CD4-positive, alpha-beta T cell treated with Interleukin-12 subunit alpha and Interleukin-12 subunit beta, for 1 hour (primary cell): ENCODE measurements at regions not wholly inside any gene's neighbourhood (a gene's known extent, or its start where the extent isn't known, plus 50 kb on each side); places are given as distances from the start of the nearest gene placed in this dataset.

Source experiments
- DNase-seq: peaks from one replicate; pipeline ENCODE4 v3.0.0-alpha.2; 2020

DNA sequence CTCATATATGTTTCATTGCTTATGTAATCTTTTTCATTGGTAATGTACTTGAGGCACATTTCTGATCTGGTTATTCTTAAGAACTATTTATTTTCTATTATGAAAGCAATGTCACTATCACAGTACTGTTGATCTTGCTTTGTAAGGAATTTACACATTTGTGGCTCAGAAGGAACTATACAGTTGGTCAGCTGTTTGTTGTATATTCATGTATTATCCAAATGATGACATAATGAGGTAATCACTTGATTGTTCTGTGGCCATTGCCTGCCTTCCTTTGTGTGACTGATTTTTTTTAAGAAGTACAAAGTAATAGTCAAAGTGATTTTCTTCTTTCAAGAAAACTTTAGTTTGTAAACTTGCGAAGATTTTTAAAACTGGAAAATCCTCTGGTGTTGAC is 399.9 kb downstream of the TMEM161B start:
- no peak for DNase-seq

DNA sequence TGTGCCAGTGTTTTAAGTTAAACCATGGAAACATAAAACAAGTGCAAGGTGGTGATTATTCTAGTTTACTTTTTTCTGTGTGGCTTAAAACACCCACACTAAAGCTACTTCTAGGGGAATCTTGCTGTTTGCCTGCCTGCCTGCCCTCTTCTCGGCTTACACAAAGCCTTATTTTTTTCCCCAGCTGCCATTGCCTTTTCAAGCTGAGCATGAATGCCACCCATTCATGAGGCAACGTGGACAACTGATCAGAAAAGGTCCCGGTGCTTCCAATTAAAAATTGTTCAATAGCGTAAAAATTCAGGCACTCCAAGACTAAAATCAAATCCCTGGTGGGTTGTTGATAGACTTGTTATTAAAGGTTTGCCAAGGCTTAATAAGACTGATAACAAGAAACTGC is 401.4 kb downstream of the TMEM161B start:
- DNase-seq, result no peak

DNA sequence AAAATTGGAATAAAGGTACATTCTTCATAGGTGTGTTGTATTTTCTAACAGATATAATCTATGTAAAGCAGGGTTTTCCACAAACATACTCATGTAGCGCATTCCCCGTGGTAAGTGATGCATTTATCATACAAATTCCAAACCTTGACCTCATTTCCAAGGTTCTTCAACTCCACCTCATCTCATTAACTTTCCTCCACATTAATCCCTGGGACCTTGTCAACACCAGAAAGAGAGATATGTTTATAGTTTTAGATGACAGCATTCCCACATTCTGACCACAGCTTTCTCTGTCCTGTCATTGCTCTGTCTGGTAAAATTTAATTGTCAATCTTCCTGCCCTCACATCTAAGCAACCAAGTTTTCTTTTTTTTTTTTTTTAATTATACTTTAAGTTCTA is 415.1 kb downstream of the TMEM161B start:
- no peak for DNase-seq

DNA sequence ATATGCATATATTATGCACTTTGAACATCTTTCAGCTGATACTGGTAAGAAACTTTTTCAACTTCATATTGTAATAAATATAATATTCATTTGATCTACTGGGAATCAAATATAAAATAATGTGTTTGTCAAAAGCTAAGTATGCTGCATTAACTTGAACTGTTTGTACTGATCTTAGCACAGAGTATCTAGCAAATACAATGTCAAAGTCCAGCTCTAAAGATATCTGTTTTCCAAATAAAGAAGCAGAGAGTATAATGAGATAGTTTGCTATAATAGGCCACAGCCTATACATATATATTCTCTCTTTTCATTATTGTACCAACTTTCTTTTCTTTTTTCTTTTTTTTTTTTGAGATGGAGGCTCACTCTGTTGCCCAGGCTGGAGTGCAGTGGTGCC is 417.0 kb downstream of the TMEM161B start:
- no peak for DNase-seq

DNA sequence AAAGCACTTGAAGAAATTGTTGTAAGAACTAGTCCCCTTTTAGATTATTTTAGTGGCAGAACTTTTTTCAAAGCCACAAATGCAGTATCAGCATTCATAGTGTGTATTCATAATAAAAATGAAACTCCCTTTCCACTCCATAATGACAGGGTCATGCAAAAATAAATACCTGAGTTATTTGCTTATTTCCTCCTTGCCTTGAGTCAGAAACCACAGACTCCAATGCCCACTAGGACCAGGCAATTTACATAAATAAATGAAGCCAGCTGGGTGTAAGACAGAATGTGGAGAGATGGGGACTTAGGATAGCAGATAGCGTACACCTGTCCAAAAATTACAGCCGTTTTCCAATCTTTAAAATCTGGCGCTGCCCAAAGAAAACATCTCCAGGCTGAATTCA is 417.8 kb downstream of the TMEM161B start:
- DNase-seq, result no peak

DNA sequence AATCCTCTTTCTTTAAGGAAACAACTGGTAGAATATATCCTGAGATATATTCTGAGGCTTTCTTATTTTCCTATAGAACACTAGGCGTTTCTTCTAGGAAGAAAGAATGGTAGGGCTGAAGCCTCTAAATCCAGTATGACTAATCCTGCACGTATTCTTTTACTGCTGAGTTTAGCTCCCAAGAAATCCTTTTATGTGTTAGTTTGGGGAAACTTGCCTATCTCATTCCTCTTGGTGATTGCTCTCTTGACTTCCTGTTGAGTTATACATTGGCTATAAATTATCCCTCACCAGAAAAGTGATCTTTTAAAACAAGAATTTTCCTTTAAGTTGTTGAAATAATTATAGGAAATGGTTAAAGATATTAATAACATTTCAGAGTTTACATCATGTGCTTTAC is 422.9 kb downstream of the TMEM161B start:
- DNase-seq, result no peak

DNA sequence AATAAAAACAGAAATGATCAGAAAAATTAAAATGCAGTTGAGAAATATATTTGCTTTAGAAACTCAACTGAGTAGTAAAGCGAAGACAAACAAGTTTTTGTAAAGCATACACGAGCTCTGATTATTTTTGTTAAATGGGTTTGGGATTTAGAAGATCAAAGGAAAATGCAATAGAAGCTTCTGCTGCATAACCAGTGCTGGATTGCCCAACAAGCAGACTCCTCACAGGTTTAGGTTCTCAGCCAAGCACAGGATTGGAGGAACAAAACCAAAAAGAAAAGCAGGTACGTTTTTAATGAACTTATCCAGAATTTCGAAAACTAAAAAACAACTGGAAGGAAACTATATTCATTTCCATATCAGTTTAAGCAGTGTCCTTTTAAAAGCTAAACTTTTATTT is 423.8 kb downstream of the TMEM161B start:
- no peak for DNase-seq

DNA sequence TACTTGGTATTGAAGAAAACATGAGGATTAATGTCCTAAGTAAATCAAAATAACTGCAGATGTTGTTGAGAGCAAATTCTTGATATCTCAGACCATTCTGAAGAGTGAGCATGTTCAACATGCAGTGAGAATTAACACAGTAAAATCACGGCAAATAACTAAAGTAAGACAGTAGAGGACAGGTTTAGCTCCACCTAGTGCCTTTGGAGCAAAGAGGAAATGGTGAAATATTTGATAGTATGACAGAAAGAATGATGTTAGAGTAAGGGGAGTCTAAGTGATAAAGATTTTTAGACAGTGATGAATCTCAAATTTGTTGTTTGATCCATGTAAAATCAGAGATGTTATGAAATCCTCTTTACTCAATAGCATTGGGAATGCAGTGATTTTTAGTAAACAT is 424.2 kb downstream of the TMEM161B start:
- no peak for DNase-seq

DNA sequence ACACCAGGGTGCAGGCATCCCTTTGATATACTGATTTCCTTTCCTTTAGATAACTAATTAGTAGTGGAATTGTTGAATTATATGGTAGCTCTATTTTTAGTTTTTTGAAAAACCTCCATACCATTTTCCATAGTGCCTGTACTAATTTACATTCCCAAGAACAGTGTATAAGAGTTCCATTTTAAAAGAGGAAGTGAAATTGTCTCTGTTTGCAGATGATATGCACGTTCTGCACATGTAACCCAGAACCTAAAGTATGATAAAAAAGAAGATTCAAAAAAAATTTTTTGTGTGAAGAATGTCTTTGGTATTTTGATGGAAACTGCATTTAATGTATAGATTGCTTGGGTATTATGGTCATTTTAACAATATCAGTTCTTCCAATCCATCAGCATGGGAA is 424.0 kb upstream of the CCNH start:
- no peak for DNase-seq

DNA sequence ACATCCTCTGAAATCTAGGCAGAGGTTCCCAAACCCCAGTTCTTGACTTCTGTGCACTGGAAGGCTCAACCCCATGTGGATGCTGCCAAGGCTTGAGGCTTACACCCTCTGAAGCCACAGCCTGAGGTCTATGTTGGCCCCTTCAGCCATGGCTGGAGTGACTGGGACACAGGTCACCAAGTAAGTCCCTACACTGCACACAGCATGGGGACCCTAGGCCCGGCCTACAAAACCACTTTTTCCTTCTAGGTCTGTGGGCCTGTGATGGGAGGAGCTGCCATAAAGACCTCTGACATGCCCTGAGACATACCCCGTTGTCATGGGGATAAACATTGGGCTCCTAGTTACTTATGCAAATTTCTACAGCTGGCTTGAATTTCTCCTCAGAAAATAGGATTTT is 418.8 kb upstream of the CCNH start:
- no peak for DNase-seq

DNA sequence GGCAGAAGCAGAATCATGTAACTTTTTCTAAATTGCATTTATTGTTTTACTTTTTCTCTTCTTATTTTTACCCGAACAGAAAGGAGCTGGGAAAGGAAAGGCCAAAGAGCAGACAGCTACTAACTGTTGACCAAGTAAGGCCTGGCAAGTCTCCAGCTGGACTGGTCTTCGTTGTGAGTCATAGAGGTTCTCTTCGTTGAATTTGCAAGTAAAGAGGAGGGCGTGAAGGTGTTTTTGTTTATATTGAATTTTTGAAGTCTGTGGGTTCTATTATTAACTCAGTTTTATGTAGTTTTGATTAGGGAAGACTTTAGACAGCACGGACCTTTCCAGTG is 416.5 kb upstream of the CCNH start:
- no peak for DNase-seq

DNA sequence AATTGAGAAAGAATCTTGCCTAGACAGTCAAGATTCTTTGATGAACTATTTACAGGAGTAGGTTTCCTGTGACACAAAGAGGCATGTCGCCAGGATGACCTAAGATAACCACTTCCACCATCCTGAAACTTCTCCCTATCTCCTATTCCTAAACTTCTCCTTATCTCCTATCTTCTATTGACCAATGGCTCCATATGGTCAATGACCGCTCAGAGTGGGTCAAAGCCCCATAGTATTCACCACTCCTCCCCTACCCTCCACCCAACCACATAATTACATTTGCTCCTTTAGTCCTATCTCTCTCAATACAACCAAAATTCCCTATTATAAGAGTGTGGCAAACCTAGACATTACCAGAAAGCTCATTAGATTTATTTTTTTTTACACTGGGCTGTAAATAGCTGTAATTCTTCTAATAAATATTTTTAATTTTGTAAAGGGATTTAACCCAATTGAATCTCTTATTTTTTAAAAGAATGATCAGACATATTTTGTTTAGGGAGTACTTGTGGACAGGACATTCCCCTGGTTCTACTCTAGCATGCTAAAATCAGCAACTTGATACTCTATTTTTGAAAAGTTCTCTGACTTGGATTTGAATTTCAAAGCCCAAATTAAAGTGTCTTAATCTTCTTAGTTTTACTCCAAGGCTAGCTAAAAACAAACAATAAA is 416.0 kb upstream of the CCNH start:
- no peak for DNase-seq

DNA sequence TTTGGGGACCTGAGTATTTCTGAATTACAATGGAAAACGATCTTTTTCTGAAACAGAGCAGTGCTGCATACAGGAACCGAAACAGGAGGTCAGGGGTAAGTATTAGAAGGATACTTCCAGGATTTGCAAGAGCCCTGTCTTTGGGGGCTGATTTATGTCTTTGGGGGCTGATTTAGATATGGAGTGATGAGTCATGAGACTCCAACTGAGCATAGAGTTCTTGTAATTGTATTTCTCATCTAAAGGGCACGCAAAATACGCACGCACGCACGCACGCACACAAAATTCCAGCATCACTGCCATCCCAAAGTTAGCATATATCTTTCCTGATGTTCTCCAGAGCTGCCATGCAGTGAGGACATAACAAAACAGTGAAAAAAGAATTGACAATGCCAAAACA is 414.8 kb upstream of the CCNH start:
- DNase-seq, result no peak

DNA sequence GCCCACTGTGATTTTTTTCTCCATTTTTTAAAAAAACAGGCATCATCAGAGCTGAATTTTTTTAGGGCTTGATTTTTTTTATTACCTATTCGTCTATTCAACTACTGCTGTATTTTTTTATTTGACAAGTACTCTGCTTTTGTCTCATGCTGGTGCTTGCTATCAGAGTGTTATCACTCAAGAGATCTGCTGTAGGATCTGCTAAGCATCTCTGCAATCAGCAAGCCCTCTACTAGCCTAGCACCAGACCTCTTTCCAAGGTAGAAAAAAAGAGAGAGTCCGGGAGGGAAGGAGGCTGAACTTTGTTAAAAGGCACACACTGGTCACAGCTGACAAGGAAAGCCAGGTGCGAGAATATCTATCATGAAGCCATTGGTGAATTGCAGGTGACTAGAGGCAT is 413.8 kb upstream of the CCNH start:
- DNase-seq, result no peak

DNA sequence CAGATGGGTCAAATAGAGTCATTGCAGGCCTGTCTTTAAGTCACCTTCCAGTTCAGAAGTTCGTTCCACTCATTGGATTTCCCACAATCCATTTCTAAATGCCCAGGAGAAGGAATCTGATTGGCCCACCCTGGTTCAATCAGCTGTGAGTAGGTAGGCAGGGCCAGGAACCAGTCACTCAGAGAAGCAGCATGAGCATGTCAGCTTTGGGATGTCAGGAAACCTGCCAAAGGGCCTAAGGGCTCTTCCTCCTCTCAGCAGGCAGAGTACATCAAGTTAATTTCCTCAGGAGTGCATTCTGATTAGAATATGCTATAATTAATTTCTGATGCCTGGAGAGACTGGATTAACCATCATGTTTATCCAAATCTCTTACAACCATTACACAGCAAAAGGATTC is 412.9 kb upstream of the CCNH start:
- DNase-seq, result no peak

DNA sequence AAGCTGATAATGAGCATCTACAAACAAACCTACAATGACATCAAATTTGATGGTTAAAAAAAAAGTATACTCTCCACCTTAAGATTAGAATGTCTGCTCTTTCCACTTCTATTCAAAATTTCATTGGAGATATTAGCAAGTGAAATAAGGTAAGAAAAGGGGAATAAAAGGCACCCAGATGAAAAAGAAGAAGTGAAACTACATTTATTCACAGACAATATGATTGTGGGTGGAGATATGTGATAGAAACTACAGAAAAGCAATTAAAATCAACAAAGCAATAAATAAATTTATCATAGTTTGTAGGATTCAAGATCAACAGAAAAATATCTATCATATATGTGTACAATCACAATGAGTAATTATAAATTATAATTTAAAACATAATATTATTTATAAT is 395.1 kb upstream of the CCNH start:
- DNase-seq, result no peak

DNA sequence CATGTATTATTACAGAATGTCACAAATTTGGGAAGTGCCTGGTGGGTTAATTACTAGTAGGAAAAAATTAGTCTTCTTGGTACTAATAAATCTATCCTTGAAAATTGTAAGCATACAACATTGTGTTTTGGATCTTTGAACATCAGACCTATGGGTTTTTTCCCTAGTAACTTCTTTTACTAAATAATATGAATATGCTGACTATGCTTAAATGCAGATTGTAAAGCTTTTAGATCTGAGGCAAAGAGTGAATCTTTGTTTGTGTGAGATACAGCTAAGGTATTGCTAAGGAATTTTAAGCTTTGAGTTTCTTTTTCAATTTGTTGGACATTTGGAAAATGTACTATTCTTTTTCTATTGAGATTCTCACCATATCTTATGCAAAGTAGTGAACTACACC is 390.6 kb upstream of the CCNH start:
- DNase-seq, result no peak

DNA sequence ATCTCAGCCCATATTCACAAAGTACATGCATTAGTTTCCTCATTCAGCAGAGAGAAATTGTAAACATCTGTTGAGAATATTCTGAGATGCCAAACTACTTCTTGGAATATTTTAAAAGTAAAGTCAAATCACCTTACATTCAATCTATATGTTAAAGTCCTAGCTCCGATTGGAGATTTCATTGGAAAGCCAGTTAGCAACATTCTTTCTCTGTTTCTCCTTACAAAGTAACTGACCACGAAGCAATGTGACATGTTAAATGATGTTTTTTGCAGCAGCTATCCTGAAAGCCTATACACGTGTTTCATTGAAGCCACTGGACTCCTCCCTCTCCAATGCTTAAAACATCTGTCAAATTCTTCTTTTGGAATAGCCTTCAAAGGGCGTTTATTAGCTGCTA is 379.1 kb upstream of the CCNH start:
- no peak for DNase-seq

DNA sequence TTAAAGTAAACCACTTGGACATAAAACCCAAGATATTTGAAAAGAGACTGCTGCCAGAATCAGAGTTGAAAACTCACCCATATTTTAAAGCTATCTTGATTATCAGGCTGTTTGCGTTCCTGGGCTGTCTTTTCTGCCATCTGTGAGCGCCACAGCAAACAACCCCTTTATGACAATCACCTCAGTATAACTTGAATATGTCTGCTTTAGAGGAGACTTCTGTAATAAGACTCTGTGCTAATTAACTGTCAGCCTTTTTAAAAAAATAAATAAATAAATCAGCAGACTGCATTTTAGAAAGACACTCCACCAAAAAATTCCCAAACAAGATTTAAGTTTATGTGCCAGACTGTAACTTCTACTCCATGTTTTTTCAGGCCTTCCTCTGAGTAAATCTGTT is 375.7 kb upstream of the CCNH start:
- no peak for DNase-seq

DNA sequence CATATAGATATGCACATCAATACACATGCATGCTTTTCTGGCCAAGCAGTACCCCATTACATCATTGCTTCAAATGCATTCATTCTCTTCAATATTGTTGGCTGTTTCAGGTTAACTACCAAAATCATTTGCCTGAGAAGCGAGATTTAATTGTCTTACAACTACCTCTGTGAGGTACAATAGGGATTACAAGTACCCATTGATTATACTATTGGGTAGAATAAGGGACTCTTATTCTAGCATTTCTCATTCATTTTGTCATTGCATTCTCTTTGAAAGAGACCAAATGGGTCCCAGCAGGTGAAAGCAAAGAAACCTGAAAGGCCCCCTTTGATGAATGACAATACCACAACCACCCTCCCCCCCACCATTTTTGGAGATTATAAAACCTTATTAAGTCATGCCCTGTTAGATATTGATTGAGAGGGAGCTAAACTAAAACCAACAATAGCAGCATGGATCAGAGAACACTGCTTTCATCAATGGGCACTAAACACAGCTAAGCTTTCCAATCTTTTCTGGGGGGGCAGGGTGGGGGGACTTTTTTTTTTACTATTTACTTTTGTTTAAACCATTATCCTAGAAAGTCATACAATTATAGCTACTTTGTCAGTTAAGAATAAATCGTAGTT is 375.0 kb upstream of the CCNH start:
- no peak for DNase-seq

DNA sequence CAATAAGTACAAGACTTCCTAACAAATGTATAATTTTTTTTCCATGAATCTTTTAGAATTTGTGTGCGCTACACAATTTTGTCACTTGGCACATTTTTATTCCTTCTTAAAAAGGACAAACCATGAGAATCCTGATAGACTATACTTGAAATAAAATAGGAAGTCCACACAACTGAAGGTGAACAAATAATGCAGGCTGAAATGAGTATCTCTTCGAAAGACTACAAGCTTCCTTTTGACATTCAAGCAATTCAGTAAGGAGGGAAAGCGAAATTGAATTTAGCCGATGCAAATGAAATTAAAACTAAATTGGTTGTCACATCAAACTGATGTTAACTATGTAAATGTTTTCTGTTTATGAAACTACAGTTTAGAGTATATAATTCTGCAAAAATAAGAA is 374.4 kb upstream of the CCNH start:
- no peak for DNase-seq

DNA sequence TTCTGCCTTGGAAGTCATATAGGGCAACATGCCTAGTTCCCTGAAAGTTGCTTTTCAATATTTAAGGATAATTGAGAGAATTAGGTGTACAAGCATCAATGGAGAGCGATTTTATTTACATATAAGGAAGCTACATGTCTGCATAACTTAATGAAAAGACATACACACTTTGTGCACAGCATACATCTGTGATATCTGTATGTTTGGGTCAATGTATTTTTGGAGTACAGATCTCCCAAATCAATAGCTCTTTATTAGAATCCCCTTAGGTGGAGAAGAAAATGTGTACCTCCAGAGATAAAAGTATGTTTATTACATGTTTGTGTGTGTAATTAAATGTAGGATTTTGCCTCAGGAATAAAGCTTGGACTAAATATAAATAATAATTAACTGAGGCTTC is 373.7 kb upstream of the CCNH start:
- DNase-seq, result no peak

DNA sequence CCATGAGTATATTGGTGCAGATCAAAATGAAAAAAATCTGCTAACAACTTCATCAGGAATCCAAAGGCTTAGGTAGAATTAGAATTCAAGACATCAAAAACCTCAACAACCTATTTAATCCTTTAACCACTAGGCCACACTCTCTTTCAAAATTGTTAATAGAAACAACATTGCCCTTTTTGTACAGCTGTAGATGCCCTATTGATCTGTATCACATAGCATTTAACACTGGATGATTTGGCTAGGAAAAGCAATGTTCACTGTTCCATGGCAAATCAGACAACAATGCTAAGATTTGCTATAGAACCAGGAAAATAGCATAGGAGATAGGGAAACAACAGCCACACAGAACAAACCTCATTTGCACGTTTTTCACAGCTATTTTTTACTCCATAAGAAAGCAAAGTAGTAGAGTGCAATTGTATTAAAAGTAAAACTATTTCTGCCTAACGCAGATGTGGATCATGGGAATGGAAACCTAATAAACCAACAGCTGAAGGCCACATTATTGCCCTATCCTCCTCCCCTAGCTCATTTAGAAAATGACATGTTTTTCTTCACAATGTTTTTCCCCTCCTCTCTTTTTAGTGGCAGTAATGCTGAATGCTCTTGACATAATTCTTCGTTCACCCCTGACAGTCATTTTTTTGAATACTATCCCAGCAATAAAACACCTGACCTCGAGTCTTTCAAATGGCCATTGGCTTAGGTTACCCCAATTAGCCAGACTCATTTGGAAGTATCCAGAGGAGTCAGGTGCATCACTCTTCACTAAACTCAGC is 373.0 kb upstream of the CCNH start:
- no peak for DNase-seq

DNA sequence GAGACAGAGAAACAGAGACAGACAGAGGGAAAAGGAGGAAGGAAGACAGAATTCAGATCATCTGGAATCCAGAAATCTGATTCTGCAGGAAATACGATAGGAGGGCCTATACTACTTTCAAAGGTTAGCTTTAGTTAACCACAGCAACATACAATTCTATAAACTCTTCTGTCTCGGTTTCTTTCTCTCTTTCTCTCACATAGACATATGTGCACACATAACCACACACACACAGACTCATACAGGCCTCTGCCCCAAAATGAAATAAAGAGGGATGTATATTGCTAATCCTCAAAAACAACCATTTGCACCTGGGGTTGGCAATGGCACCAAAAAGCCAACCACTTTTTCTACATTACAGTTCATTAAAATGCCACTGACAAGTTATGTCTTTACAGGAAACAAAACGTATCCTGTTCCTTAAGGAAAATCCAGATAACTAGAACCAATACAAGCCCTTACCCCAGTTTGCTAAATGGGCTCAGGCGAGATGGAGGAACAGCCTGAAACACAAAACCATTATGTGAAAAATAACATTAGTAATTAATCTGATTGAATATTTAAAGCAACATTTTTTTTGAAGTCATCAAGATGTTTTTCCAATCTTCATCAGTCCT is 372.3 kb upstream of the CCNH start:
- DNase-seq, result no peak
